H9 (cell line): ENCODE measurements at regions not wholly inside any gene's neighbourhood (a gene's known extent, or its start where the extent isn't known, plus 50 kb on each side); places are given as distances from the start of the nearest gene placed in this dataset.

ENCODE experiments used
- DNase-seq: peaks from one replicate; pipeline ENCODE4 v3.0.0-alpha.2; 2017
- H2AFZ ChIP-seq: one replicate; pipeline ENCODE4 v1.6.1; 2013; ENCODE audit warnings: mild to moderate bottlenecking, low read length, control low read depth, moderate library complexity
- H2AK5ac ChIP-seq: 2 replicates; pipeline ENCODE4 v1.6.1; 2013; ENCODE audit warnings: low read length, control low read depth, mixed read lengths; ENCODE audit not compliant: insufficient read length
- H2BK120ac ChIP-seq: one replicate; pipeline ENCODE4 v1.6.1; 2013; ENCODE audit warnings: low read depth, mild to moderate bottlenecking, low read length, control low read depth, inconsistent platforms; ENCODE audit not compliant: poor library complexity, severe bottlenecking
- H2BK12ac ChIP-seq: 2 replicates; pipeline ENCODE4 v1.6.1; 2013; ENCODE audit warnings: low read length, control low read depth, mixed read lengths, low read depth; ENCODE audit not compliant: insufficient read length
- H2BK15ac ChIP-seq: 2 replicates; pipeline ENCODE4 v1.6.1; 2013; ENCODE audit warnings: low read depth, low read length, control low read depth
- H2BK20ac ChIP-seq: one replicate; pipeline ENCODE4 v1.6.1; 2013; ENCODE audit warnings: low read depth, mild to moderate bottlenecking, low read length, control low read depth, inconsistent platforms; ENCODE audit not compliant: poor library complexity, severe bottlenecking
- H2BK5ac ChIP-seq: 2 replicates; pipeline ENCODE4 v1.6.1; 2013; ENCODE audit warnings: low read length, control low read depth, mixed read lengths; ENCODE audit not compliant: insufficient read length
- H3K14ac ChIP-seq: 2 replicates; pipeline ENCODE4 v1.6.1; 2013; ENCODE audit warnings: low read length, control low read depth; ENCODE audit not compliant: insufficient read depth
- H3K18ac ChIP-seq: 2 replicates; pipeline ENCODE4 v1.6.1; 2013; ENCODE audit warnings: low read depth, mild to moderate bottlenecking, mixed read lengths, low read length, control low read depth; ENCODE audit not compliant: insufficient read length
- H3K23ac ChIP-seq: 2 replicates; pipeline ENCODE4 v1.6.1; 2013; ENCODE audit warnings: low read length, control low read depth, mixed read lengths, low read depth; ENCODE audit not compliant: insufficient read length
- H3K23me2 ChIP-seq: 2 replicates; pipeline ENCODE4 v1.6.1; 2013; ENCODE audit warnings: low read depth, mild to moderate bottlenecking, mixed read lengths, low read length, control low read depth; ENCODE audit not compliant: insufficient read length, poor library complexity, severe bottlenecking
- H3K27ac ChIP-seq: 2 replicates; pipeline ENCODE4 v1.5.1; 2013; ENCODE audit warnings: low read length, control low read depth, mixed read lengths, low read depth; ENCODE audit not compliant: insufficient read length
- H3K27me3 ChIP-seq: 2 replicates; pipeline ENCODE4 v1.6.1; 2013; ENCODE audit warnings: low read length, control low read depth, inconsistent platforms; ENCODE audit not compliant: insufficient read depth
- H3K4ac ChIP-seq: 2 replicates; pipeline ENCODE4 v1.6.1; 2013; ENCODE audit warnings: low read depth, mild to moderate bottlenecking, control low read depth, inconsistent platforms, low read length, moderate library complexity
- H3K4me1 ChIP-seq: 2 replicates; pipeline ENCODE4 v1.6.1; 2013; ENCODE audit warnings: low read length, control low read depth, inconsistent platforms; ENCODE audit not compliant: insufficient read depth
- H3K4me2 ChIP-seq: 2 replicates; pipeline ENCODE4 v1.6.1; 2013; ENCODE audit warnings: low read length, control low read depth, mixed read lengths; ENCODE audit not compliant: insufficient read length, insufficient read depth
- H3K56ac ChIP-seq: 2 replicates; pipeline ENCODE4 v1.6.1; 2013; ENCODE audit warnings: low read depth, mild to moderate bottlenecking, mixed read lengths, low read length, control low read depth; ENCODE audit not compliant: insufficient read length
- H3K79me1 ChIP-seq: 2 replicates; pipeline ENCODE4 v1.6.1; 2013; ENCODE audit warnings: low read depth, mild to moderate bottlenecking, moderate library complexity, low read length, control low read depth, inconsistent platforms; ENCODE audit not compliant: insufficient read depth, poor library complexity, severe bottlenecking
- H3K79me2 ChIP-seq: 2 replicates; pipeline ENCODE4 v1.6.1; 2013; ENCODE audit warnings: low read length, control low read depth, inconsistent platforms; ENCODE audit not compliant: insufficient read depth
- H3K9ac ChIP-seq: 2 replicates; pipeline ENCODE4 v1.6.1; 2013; ENCODE audit warnings: low read length, control low read depth, mixed read lengths; ENCODE audit not compliant: insufficient read length; ENCODE audit errors: extremely low read depth
- H3K9me3 ChIP-seq: one replicate; pipeline ENCODE4 v1.6.1; 2013; ENCODE audit warnings: low read depth, low read length, inconsistent platforms; ENCODE audit not compliant: control insufficient read depth
- H3T11ph ChIP-seq: one replicate; pipeline ENCODE4 v1.6.1; 2013; ENCODE audit warnings: mild to moderate bottlenecking, low read length, control low read depth, inconsistent platforms
- H4K20me1 ChIP-seq: one replicate; pipeline ENCODE4 v1.6.1; 2013; ENCODE audit not compliant: control insufficient read depth, insufficient read length, insufficient read depth
- H4K5ac ChIP-seq: 2 replicates; pipeline ENCODE4 v1.6.1; 2013; ENCODE audit warnings: low read depth, mild to moderate bottlenecking, mixed read lengths, low read length, control low read depth; ENCODE audit not compliant: insufficient read length
- H4K8ac ChIP-seq: replicated peaks from 2 replicates; pipeline ENCODE4 v1.6.1; 2013; ENCODE audit warnings: low read length, control low read depth, mixed read lengths, low read depth; ENCODE audit not compliant: insufficient read length
- H4K91ac ChIP-seq: 2 replicates; pipeline ENCODE4 v1.6.1; 2013; ENCODE audit warnings: low read depth, mild to moderate bottlenecking, moderate library complexity, mixed read lengths, low read length, control low read depth; ENCODE audit not compliant: insufficient read length
- H3K27ac Mint-ChIP-seq, 3 experiments: 2 replicates in 2 of 3; 3 replicates in 1 of 3; pipeline ENCODE4 v1.8.0; 2020 to 2021; ENCODE audit warnings: mixed read lengths in 3 of 3, mild to moderate bottlenecking in 1 of 3, moderate library complexity in 1 of 3
- H3K27me3 Mint-ChIP-seq: 2 replicates; pipeline ENCODE4 v1.8.0; 2021; ENCODE audit warnings: low read depth, mild to moderate bottlenecking, moderate library complexity, mixed read lengths
- H3K36me3 Mint-ChIP-seq, 3 experiments: 2 replicates in 2 of 3; 3 replicates in 1 of 3; pipeline ENCODE4 v1.8.0; 2020 to 2021; ENCODE audit warnings: low read depth in 3 of 3, mixed read lengths in 3 of 3; ENCODE audit not compliant: insufficient read depth in 1 of 3
- H3K4me1 Mint-ChIP-seq, 2 experiments: 2 replicates each; pipeline ENCODE4 v1.8.0; 2020; ENCODE audit warnings: mixed read lengths in 2 of 2
- H3K4me3 Mint-ChIP-seq, 2 experiments: 2 replicates in 1 of 2; 3 replicates in 1 of 2; pipeline ENCODE4 v1.8.0; 2020 to 2021; ENCODE audit warnings: mild to moderate bottlenecking in 2 of 2, mixed read lengths in 2 of 2, moderate library complexity in 1 of 2
- H3K9me3 Mint-ChIP-seq, 2 experiments: 2 replicates in 1 of 2; 3 replicates in 1 of 2; pipeline ENCODE4 v1.8.0; 2020; ENCODE audit warnings: mild to moderate bottlenecking in 2 of 2, mixed read lengths in 2 of 2, moderate library complexity in 1 of 2
- WGBS: extraction: QIAGEN DNeasy Blood & Tissue Kit; methylation state at CpG from one replicate; pipeline ENCODE4 v1.1.7; 2013; ENCODE audit warnings: missing lambda C conversion rate, low lambda C conversion rate, mixed read lengths; ENCODE audit not compliant: insufficient read length; ENCODE audit errors: extremely low coverage; 5-methylcytosine and 5-hydroxymethylcytosine counted together
- TF ChIP-seq, protein P1 (sequence below): fragments of 200-600 bp; sonication (generic); conservative IDR thresholded peaks from 3 replicates; pipeline ENCODE4 v1.8.0; 2021; ENCODE audit warnings: antibody characterized with exemption, mild to moderate bottlenecking

DNA sequence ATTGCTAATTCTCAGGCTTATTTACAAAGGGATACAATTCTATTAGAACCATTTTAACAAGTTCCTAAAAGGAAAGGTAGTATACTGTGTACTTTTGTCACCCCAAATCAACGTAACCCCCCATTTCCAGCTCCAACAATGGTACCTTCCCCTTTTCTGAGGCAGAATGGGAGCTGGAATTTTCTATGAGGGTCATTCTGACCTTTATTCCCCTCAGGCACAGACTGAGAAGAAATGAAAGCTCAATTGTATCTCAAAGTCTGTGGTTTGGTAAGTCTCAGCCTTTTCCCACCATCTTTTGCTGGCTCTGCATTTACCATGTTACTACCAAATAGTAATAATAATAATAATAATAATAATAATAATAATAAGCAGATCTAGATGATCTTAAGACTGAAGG is 571.0 kb downstream of the RNF144B start:
- no CpG with 5 or more reads among the region's 1 CpG for WGBS
- no peak overlapping the region for H4K8ac ChIP-seq
- H3K18ac ChIP-seq: no peak overlapping the region
- no peak overlapping the region for H3K4me2 ChIP-seq
- H2BK5ac ChIP-seq: no peak overlapping the region
- Mint-ChIP-seq H3K9me3 (no peaks in the 10 kb centered on the region), H3K4me1 (no peaks in the 10 kb centered on the region), H3K27ac (no peak overlapping the region), H3K4me3 (no peak overlapping the region), H3K36me3 (no peaks in the 10 kb centered on the region), H3K27me3 (no peaks in the 10 kb centered on the region; the same call in 1 of the 2 replicates)
- no peak overlapping the region for H3K27ac ChIP-seq
- DNase-seq: no peak
- H4K5ac ChIP-seq: no peak overlapping the region
- H3K14ac ChIP-seq: no peak overlapping the region
- no peaks in the 10 kb centered on the region for H3K79me2 ChIP-seq
- no peak overlapping the region for H3K56ac ChIP-seq
- H3K9me3 ChIP-seq: no peaks in the 10 kb centered on the region
- H2BK12ac ChIP-seq: no peak overlapping the region
- no peak overlapping the region for H4K91ac ChIP-seq
- H3K23ac ChIP-seq: no peak overlapping the region
- TF ChIP-seq, protein P1, sequence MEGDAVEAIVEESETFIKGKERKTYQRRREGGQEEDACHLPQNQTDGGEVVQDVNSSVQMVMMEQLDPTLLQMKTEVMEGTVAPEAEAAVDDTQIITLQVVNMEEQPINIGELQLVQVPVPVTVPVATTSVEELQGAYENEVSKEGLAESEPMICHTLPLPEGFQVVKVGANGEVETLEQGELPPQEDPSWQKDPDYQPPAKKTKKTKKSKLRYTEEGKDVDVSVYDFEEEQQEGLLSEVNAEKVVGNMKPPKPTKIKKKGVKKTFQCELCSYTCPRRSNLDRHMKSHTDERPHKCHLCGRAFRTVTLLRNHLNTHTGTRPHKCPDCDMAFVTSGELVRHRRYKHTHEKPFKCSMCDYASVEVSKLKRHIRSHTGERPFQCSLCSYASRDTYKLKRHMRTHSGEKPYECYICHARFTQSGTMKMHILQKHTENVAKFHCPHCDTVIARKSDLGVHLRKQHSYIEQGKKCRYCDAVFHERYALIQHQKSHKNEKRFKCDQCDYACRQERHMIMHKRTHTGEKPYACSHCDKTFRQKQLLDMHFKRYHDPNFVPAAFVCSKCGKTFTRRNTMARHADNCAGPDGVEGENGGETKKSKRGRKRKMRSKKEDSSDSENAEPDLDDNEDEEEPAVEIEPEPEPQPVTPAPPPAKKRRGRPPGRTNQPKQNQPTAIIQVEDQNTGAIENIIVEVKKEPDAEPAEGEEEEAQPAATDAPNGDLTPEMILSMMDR: no peak
- no peak overlapping the region for H2BK120ac ChIP-seq
- no peak overlapping the region for H2BK15ac ChIP-seq
- no peak overlapping the region for H2AK5ac ChIP-seq
- H2AFZ ChIP-seq: no peak overlapping the region
- H3K4me1 ChIP-seq: no peaks in the 10 kb centered on the region
- H3K27me3 ChIP-seq: no peaks in the 10 kb centered on the region
- no peaks in the 10 kb centered on the region for H3K79me1 ChIP-seq
- H3K4ac ChIP-seq: no peak overlapping the region
- no peak overlapping the region for H2BK20ac ChIP-seq
- no peak overlapping the region for H3K9ac ChIP-seq
- H3K23me2 ChIP-seq: no peaks in the 10 kb centered on the region
- H3T11ph ChIP-seq: no peak overlapping the region
- H4K20me1 ChIP-seq: no peaks in the 10 kb centered on the region
